ENCODE measurements at regions not wholly inside any gene's neighbourhood (a gene's known extent, or its start where the extent isn't known, plus 50 kb on each side); places are given as distances from the start of the nearest gene placed in this dataset.

GRCh38 chr5:158143081-158143480 is 284.1 kb upstream of the CLINT1 start:
- 55% methylated on average over 3 of the region's 3 CpGs for WGBS
- DNase-seq (ENCODE audit: extremely low spot score) = no peak
- no peak overlapping the region for H3K4me3 ChIP-seq (ENCODE audit: low read depth, low read length)
- H3K4me1 ChIP-seq (ENCODE audit: insufficient read depth) = no peaks in the 10 kb centered on the region
- H3K36me3 ChIP-seq (ENCODE audit: insufficient read depth) = no peaks in the 10 kb centered on the region
- no peak overlapping the region for H3K27ac ChIP-seq (ENCODE audit: low read depth)

- WGBS = 80% methylated on average over 3 of the region's 3 CpGs
- no peak for DNase-seq (ENCODE audit: extremely low spot score)
These were observed 283.2 kb upstream of the CLINT1 start for GRCh38 chr5:158142156-158142555.

DNA sequence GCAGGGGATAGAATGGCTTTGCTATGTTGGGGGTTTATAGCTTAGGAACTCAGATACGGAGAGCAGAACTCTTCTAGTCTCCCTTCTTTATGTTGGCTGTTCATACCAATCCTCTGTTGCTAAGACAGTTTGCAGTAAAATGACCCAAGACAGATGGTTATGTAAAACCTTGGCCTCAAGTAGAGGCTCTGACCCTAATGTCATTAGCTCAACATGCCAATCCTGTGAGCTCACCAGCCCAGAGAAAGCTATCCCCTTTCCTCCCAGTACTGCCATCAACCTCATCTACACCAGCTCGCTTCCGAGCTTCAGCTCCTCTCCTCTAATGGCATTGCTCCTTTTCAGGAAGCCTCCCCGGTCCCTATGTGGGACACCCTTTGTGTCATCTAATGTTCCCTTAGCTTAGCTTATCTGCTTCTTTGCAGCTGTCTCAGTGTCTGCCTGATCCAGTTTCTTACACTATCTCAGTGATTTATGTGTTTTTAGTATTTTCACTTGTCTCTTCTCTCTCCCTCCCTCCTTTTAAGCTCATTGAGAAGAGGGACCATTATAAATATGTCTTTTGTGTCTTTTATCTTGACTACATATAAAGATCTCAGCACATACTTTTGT is 281.3 kb upstream of the CLINT1 start:
- Histone ChIP-seq H3K4me1 (ENCODE audit: insufficient read depth) (no peaks in the 10 kb centered on the region), H3K27ac (ENCODE audit: low read depth) (no peak overlapping the region), H3K36me3 (ENCODE audit: insufficient read depth) (no peaks in the 10 kb centered on the region), H3K4me3 (ENCODE audit: low read depth, low read length) (no peak overlapping the region)
- no peak for DNase-seq (ENCODE audit: extremely low spot score)
- 66% methylated on average over 4 of the region's 4 CpGs for WGBS

More at GRCh38 chr5:158142156-158142555, 283.2 kb upstream of the CLINT1 start:
- Histone ChIP-seq H3K4me3 (ENCODE audit: low read depth, low read length) (no peak overlapping the region), H3K27ac (ENCODE audit: low read depth) (no peak overlapping the region), H3K4me1 (ENCODE audit: insufficient read depth) (no peaks in the 10 kb centered on the region), H3K36me3 (ENCODE audit: insufficient read depth) (no peaks in the 10 kb centered on the region)

DNA sequence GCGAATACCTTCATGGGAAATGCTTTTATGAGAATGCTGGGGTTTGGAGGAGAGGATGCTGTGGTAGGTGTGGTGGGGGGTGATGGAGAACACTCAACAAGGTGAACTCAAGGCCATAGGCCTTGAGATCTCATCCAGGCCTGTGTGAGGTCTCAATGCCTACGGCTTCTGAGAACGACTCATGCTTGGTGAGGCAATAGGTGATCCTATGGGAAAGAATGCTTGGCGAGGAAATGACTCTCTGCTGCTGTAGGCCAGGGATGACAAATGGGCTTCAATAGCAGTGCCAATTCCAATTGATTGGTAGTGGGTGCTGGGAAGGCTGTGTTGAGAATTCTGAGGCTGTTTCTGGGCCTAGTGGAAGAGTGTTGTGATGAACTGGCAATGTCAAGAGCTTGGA is 280.2 kb upstream of the CLINT1 start:
- Histone ChIP-seq H3K36me3 (ENCODE audit: insufficient read depth) (no peaks in the 10 kb centered on the region), H3K27ac (ENCODE audit: low read depth) (no peak overlapping the region), H3K4me3 (ENCODE audit: low read depth, low read length) (no peak overlapping the region), H3K4me1 (ENCODE audit: insufficient read depth) (no peaks in the 10 kb centered on the region)
- 94% methylated on average over 4 of the region's 4 CpGs for WGBS
- no peak for DNase-seq (ENCODE audit: extremely low spot score)

GRCh38 chr5:158135682-158136179 is 276.8 kb upstream of the CLINT1 start:
- Histone ChIP-seq H3K4me1 (ENCODE audit: insufficient read depth) (no peaks in the 10 kb centered on the region), H3K27ac (ENCODE audit: low read depth) (no peak overlapping the region), H3K36me3 (ENCODE audit: insufficient read depth) (no peaks in the 10 kb centered on the region), H3K4me3 (ENCODE audit: low read depth, low read length) (no peak overlapping the region)
- 68% methylated on average over 4 of the region's 4 CpGs for WGBS
- DNase-seq (ENCODE audit: extremely low spot score) = no peak

DNA sequence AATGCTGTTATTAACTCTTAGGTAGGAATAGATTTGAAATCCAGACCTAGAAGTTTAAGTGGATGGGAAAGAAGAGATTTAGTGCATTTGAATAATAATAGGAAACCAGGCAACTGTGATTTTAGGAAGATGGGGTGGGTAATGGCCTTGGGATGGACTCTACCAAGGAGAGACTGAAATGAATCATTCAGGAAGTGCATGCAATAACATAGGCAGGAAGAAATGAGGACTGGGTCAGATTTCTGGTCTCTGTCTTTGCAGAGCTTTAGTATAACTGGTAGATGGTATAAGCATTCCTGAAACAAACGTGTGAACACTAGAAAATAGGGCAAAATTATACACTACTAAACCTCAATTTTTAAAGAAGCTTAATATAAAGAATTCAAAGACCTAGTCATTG is 274.4 kb upstream of the CLINT1 start:
- Histone ChIP-seq H3K36me3 (ENCODE audit: insufficient read depth) (no peaks in the 10 kb centered on the region), H3K4me1 (ENCODE audit: insufficient read depth) (no peaks in the 10 kb centered on the region), H3K27ac (ENCODE audit: low read depth) (no peak overlapping the region), H3K4me3 (ENCODE audit: low read depth, low read length) (no peak overlapping the region)
- DNase-seq (ENCODE audit: extremely low spot score) = no peak
- 64% methylated on average over 1 of the region's 1 CpG for WGBS

GRCh38 chr5:158127536-158127935 is 268.6 kb upstream of the CLINT1 start:
- 62% methylated on average over 3 of the region's 3 CpGs for WGBS

GRCh38 chr5:158126442-158127405 is 267.8 kb upstream of the CLINT1 start:
- Histone ChIP-seq H3K4me3 (ENCODE audit: low read depth, low read length) (no peak overlapping the region), H3K36me3 (ENCODE audit: insufficient read depth) (no peaks in the 10 kb centered on the region), H3K27ac (ENCODE audit: low read depth) (no peak overlapping the region), H3K4me1 (ENCODE audit: insufficient read depth) (no peaks in the 10 kb centered on the region)
- 60% methylated on average over 11 of the region's 11 CpGs for WGBS
- DNase-seq (ENCODE audit: extremely low spot score) = no peak

More at GRCh38 chr5:158127536-158127935, 268.6 kb upstream of the CLINT1 start:
- H3K27ac ChIP-seq (ENCODE audit: low read depth) = no peak overlapping the region
- H3K36me3 ChIP-seq (ENCODE audit: insufficient read depth) = no peaks in the 10 kb centered on the region
- no peak overlapping the region for H3K4me3 ChIP-seq (ENCODE audit: low read depth, low read length)
- DNase-seq (ENCODE audit: extremely low spot score) = no peak
- no peaks in the 10 kb centered on the region for H3K4me1 ChIP-seq (ENCODE audit: insufficient read depth)

DNA sequence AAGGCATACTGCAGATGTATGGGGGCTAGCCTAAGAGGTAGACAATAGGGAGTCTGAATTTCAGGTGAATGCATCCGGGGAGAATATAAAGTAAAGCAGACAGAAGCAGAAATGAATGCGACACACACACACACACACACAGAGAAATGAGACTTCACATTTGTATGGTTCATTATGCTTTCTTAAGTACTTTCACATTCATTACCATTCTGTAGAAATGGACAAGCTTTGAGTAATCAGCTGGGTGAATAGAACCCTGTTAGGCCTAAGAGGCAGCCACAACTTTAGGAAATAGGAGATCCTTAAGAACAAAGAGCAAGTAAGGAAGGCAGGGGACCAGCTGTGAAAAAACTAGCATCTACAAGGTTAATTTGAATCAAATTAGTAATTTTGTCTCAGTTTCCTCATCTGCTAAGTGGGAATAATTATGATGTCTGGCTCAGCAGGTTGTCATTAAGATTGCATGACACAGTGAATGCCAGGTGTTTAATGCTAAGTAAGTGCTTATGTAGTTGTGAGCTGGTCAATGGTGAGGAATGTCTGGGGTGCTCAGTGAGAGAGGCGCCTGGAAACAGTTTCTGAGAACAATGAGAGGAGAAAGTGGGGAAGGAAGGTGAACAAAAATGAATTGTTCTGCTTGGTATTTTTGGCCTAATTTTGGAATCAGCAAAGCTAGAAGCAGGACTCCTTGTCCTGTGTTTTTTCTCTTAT is 265.8 kb upstream of the CLINT1 start:
- no peak overlapping the region for H3K4me3 ChIP-seq (ENCODE audit: low read depth, low read length)
- no peak for DNase-seq (ENCODE audit: extremely low spot score)
- H3K4me1 ChIP-seq (ENCODE audit: insufficient read depth) = no peaks in the 10 kb centered on the region
- WGBS = 97% methylated on average over 3 of the region's 3 CpGs
- H3K36me3 ChIP-seq (ENCODE audit: insufficient read depth) = no peaks in the 10 kb centered on the region
- H3K27ac ChIP-seq (ENCODE audit: low read depth) = no peak overlapping the region

- Histone ChIP-seq H3K4me3 (ENCODE audit: low read depth, low read length) (no peak overlapping the region), H3K36me3 (ENCODE audit: insufficient read depth) (no peaks in the 10 kb centered on the region), H3K4me1 (ENCODE audit: insufficient read depth) (no peaks in the 10 kb centered on the region), H3K27ac (ENCODE audit: low read depth) (no peak overlapping the region)
- no peak for DNase-seq (ENCODE audit: extremely low spot score)
- 90% methylated on average over 3 of the region's 3 CpGs for WGBS
These were observed 264.6 kb upstream of the CLINT1 start for GRCh38 chr5:158123595-158123994.

- 93% methylated on average over 1 of the region's 1 CpG for WGBS
- DNase-seq (ENCODE audit: extremely low spot score) = no peak
- no peak overlapping the region for H3K27ac ChIP-seq (ENCODE audit: low read depth)
- no peaks in the 10 kb centered on the region for H3K4me1 ChIP-seq (ENCODE audit: insufficient read depth)
- H3K4me3 ChIP-seq (ENCODE audit: low read depth, low read length) = no peak overlapping the region
- no peaks in the 10 kb centered on the region for H3K36me3 ChIP-seq (ENCODE audit: insufficient read depth)
These were observed 262.7 kb upstream of the CLINT1 start for GRCh38 chr5:158121678-158122077.

DNA sequence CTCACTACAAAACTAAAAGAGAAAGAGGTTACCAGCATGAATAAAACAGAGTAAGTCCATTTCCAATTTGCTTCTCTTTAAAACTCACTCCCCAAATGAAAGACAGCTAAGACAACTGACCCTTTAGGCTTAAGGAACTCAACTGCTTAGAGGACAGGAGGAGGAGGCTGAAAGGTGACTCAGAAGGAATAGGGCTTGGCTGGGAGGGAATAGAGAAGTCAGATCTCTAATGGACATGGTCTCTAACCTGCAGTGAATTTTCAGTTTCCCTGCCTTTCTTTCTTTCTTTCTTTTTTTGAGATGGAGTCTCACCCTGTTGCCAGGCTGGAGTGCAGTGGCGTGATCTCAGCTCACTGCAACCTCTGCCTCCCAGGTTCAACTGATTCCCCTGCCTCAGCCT is 261.8 kb upstream of the CLINT1 start:
- WGBS = 100% methylated on average over 1 of the region's 1 CpG
- Histone ChIP-seq H3K27ac (ENCODE audit: low read depth) (no peak overlapping the region), H3K4me1 (ENCODE audit: insufficient read depth) (no peaks in the 10 kb centered on the region), H3K4me3 (ENCODE audit: low read depth, low read length) (no peak overlapping the region), H3K36me3 (ENCODE audit: insufficient read depth) (no peaks in the 10 kb centered on the region)
- no peak for DNase-seq (ENCODE audit: extremely low spot score)

DNA sequence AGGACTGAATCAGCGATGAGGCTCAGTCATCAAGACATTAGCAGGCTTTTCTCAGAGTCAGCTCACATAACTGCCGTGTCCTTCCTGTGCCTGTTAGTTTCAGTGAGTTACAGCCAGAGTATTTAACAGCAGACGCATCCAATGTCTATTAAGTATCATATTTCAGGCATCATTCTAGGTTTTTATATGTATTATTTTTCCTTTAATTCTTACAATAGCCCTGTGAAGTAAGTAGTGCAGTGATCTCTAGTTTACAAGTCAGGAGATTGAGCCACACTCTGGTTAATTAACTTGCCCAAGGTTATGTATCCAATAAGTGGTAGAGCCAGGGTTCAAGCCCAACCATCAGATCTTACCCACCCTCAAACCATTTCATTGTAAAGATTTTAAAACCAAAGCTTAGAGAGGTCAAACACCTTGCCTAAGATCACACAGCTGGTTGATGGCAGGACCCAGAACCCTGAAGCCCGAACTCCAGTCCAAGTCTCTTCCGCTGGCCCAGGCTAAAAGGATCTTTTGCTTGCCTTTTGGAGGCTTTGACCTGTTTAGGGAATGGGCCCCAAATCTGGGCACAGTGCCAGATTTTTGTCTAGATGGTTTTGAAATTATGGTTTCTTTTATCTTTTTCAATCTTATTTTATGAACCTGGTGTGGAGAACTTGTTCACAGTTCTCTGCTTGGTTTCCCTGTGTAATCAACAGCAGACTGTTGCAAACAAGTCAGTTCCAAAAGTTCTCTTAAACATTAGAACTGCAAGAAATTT is 261.2 kb upstream of the CLINT1 start:
- WGBS = 60% methylated on average over 5 of the region's 5 CpGs
- Histone ChIP-seq H3K36me3 (ENCODE audit: insufficient read depth) (no peaks in the 10 kb centered on the region), H3K27ac (ENCODE audit: low read depth) (no peak overlapping the region), H3K4me3 (ENCODE audit: low read depth, low read length) (no peak overlapping the region), H3K4me1 (ENCODE audit: insufficient read depth) (no peaks in the 10 kb centered on the region)
- DNase-seq (ENCODE audit: extremely low spot score) = no peak
